LNCAP (cell line): ENCODE measurements at regions not wholly inside any gene's neighbourhood (a gene's known extent, or its start where the extent isn't known, plus 50 kb on each side); places are given as distances from the start of the nearest gene placed in this dataset.

Experiments
- CTCF ChIP-seq: fragments of 450-650 bp; IDR thresholded peaks from 2 replicates; pipeline ENCODE4 v1.5.1; 2017; ENCODE audit warnings: mild to moderate bottlenecking

- no peak for TF ChIP-seq CTCF
Observed at GRCh38 chr13:21924958-21925357, 254.1 kb downstream of the FGF9 start.

- no peak for TF ChIP-seq CTCF
Observed at GRCh38 chr13:21925720-21926119, 254.8 kb downstream of the FGF9 start.

- no peak for TF ChIP-seq CTCF
Observed at GRCh38 chr13:21929400-21929799, 258.5 kb downstream of the FGF9 start.

- TF ChIP-seq CTCF: no peak
Observed at GRCh38 chr13:21930536-21930935, 259.7 kb downstream of the FGF9 start.

GRCh38 chr13:21932578-21932977 lies 261.7 kb downstream of the FGF9 start:
- TF ChIP-seq CTCF: no peak

- TF ChIP-seq CTCF: no peak
Observed at GRCh38 chr13:21932996-21933395, 262.1 kb downstream of the FGF9 start.

GRCh38 chr13:21934284-21934683 lies 263.4 kb downstream of the FGF9 start:
- no peak for TF ChIP-seq CTCF

GRCh38 chr13:21936674-21937073 lies 265.8 kb downstream of the FGF9 start:
- no peak for TF ChIP-seq CTCF
